Upper lobe of left lung (tissue), 4 donors: ENCODE measurements at regions not wholly inside any gene's neighbourhood (a gene's known extent, or its start where the extent isn't known, plus 50 kb on each side); places are given as distances from the start of the nearest gene placed in this dataset.

ENCODE experiments used
- EP300 ChIP-seq, 4 donors: sonication (generic); formaldehyde crosslinking; IDR thresholded peaks; one replicate each; pipeline ENCODE4 v1.5.1; 2017; ENCODE audit warnings: antibody characterized with exemption in 4 of 4, control low read depth in 2 of 4
- POLR2A ChIP-seq, 4 donors: fragments of 450-650 bp; IDR thresholded peaks; one replicate each; pipeline ENCODE4 v1.5.1; 2016 to 2017; ENCODE audit warnings: antibody characterized with exemption in 4 of 4, mild to moderate bottlenecking in 2 of 4
- POLR2AphosphoS5 ChIP-seq, 2 donors: sonication (generic); formaldehyde crosslinking; IDR thresholded peaks; one replicate each; pipeline ENCODE4 v1.5.1; 2017; ENCODE audit warnings: antibody characterized with exemption in 2 of 2
- TF ChIP-seq, protein P1 (sequence below), 6 experiments: fragments of 450-650 bp in 4 of 6; fragments of 200-600 bp in 2 of 6; sonication (generic) in 2 of 6; IDR thresholded peaks; one replicate each; pipeline ENCODE4 v1.5.1; 2016 to 2019; ENCODE audit warnings: antibody characterized with exemption in 6 of 6

DNA sequence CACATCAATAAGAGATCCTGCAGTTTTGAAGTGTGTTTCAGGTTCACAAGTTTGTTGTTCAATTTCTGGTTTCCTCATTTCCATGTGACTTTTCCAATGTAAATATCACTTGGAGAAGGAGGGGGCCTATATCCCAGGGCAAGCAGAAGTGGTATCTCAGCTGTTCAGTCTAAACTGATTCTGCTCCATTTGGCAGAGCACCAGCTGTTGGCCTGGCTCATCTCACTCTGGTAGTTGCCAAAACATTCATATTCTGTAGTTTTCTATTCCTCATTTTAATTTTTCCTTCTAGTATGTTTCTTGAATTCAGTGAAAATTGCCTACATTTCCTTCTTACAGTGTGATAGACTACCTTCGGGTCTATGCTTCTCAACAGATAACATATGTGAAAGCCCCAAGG lies 101.8 kb upstream of the TAC1 start:
- TF ChIP-seq POLR2AphosphoS5 (IDR thresholded peaks at IDR 0.05) (no peak), POLR2A (IDR thresholded peaks at IDR 0.05) (no peak), EP300 (IDR thresholded peaks at IDR 0.05) (no peak)
- TF ChIP-seq, protein P1, sequence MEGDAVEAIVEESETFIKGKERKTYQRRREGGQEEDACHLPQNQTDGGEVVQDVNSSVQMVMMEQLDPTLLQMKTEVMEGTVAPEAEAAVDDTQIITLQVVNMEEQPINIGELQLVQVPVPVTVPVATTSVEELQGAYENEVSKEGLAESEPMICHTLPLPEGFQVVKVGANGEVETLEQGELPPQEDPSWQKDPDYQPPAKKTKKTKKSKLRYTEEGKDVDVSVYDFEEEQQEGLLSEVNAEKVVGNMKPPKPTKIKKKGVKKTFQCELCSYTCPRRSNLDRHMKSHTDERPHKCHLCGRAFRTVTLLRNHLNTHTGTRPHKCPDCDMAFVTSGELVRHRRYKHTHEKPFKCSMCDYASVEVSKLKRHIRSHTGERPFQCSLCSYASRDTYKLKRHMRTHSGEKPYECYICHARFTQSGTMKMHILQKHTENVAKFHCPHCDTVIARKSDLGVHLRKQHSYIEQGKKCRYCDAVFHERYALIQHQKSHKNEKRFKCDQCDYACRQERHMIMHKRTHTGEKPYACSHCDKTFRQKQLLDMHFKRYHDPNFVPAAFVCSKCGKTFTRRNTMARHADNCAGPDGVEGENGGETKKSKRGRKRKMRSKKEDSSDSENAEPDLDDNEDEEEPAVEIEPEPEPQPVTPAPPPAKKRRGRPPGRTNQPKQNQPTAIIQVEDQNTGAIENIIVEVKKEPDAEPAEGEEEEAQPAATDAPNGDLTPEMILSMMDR (IDR thresholded peaks at IDR 0.05), result no peak
